Karpas-422 (cell line): ENCODE measurements at regions not wholly inside any gene's neighbourhood (a gene's known extent, or its start where the extent isn't known, plus 50 kb on each side); places are given as distances from the start of the nearest gene placed in this dataset.

ENCODE experiments used
- DNase-seq: peaks from one replicate; pipeline ENCODE4 v3.0.0-alpha.2; 2015
- H2AFZ ChIP-seq: fragments of 200-600 bp; sonication (generic); 2 replicates; pipeline ENCODE4 v1.6.1; 2014; ENCODE audit warnings: antibody characterized with exemption, low read length, mixed read lengths
- H3K27ac ChIP-seq: fragments of 200-600 bp; sonication (generic); 2 replicates; pipeline ENCODE4 v1.5.1; 2014; ENCODE audit warnings: mild to moderate bottlenecking, low read length, moderate library complexity
- H3K27me3 ChIP-seq: fragments of 200-600 bp; sonication (generic); 2 replicates; pipeline ENCODE4 v1.6.1; 2014; ENCODE audit warnings: low read length, mixed read lengths
- H3K36me3 ChIP-seq: fragments of 200-600 bp; sonication (generic); 2 replicates; pipeline ENCODE4 v1.6.1; 2014; ENCODE audit warnings: low read length, mixed read lengths; ENCODE audit not compliant: insufficient read depth
- H3K4me1 ChIP-seq: fragments of 200-600 bp; sonication (generic); 2 replicates; pipeline ENCODE4 v1.6.1; 2014; ENCODE audit warnings: mild to moderate bottlenecking, low read length, mixed read lengths
- H3K4me2 ChIP-seq: fragments of 200-600 bp; sonication (generic); 2 replicates; pipeline ENCODE4 v1.6.1; 2014; ENCODE audit warnings: low read length, low read depth, mild to moderate bottlenecking; ENCODE audit not compliant: poor library complexity, severe bottlenecking
- H3K4me3 ChIP-seq: fragments of 200-600 bp; sonication (generic); 2 replicates; pipeline ENCODE4 v1.5.1; 2014; ENCODE audit warnings: mild to moderate bottlenecking, antibody characterized with exemption, low read length, mixed read lengths
- H3K79me2 ChIP-seq: fragments of 200-600 bp; sonication (generic); 2 replicates; pipeline ENCODE4 v1.6.1; 2014; ENCODE audit warnings: mild to moderate bottlenecking, low read length, mixed read lengths
- H3K9ac ChIP-seq: fragments of 200-600 bp; sonication (generic); 2 replicates; pipeline ENCODE4 v1.6.0; 2014; ENCODE audit warnings: low read length
- H3K9me2 ChIP-seq: fragments of 200-600 bp; sonication (generic), shearing (Covaris generic); replicated peaks from 2 replicates; pipeline ENCODE4 v1.6.0; 2014; ENCODE audit warnings: mild to moderate bottlenecking, low read length, moderate library complexity; ENCODE audit not compliant: insufficient read depth
- H3K9me3 ChIP-seq: fragments of 300-700, 200-600 bp; sonication (generic); 2 replicates; pipeline ENCODE4 v1.6.1; 2014; ENCODE audit warnings: low read length, mixed read lengths
- H4K20me1 ChIP-seq: fragments of 200-600 bp; sonication (generic); 2 replicates; pipeline ENCODE4 v1.6.1; 2014; ENCODE audit warnings: mild to moderate bottlenecking, antibody characterized with exemption, low read length, low read depth; ENCODE audit not compliant: insufficient read depth

GRCh38 chr2:216294305-216294704 is 78.0 kb downstream of the MARCHF4 start:
- Histone ChIP-seq H2AFZ (no peak overlapping the region), H3K4me1 (no peaks in the 10 kb centered on the region), H3K4me3 (no peak overlapping the region), H3K4me2 (no peak overlapping the region), H3K9ac (no peak overlapping the region), H3K9me3 (no peaks in the 10 kb centered on the region), H3K79me2 (no peaks in the 10 kb centered on the region), H3K27me3 (no peaks in the 10 kb centered on the region), H3K9me2 (no peaks in the 10 kb centered on the region), H3K36me3 (no peaks in the 10 kb centered on the region), H3K27ac (no peak overlapping the region), H4K20me1 (no peaks in the 10 kb centered on the region)
- DNase-seq = no peak

- H3K9me2 ChIP-seq = no peaks in the 10 kb centered on the region
- no peak overlapping the region for H3K4me3 ChIP-seq
- H3K79me2 ChIP-seq = no peaks in the 10 kb centered on the region
- no peak overlapping the region for H3K9ac ChIP-seq
- H3K9me3 ChIP-seq = no peaks in the 10 kb centered on the region
- H3K27me3 ChIP-seq = no peaks in the 10 kb centered on the region
- no peak for DNase-seq
- no peak overlapping the region for H2AFZ ChIP-seq
- H3K4me1 ChIP-seq = no peaks in the 10 kb centered on the region
- H4K20me1 ChIP-seq = no peaks in the 10 kb centered on the region
- H3K36me3 ChIP-seq = no peaks in the 10 kb centered on the region
- H3K4me2 ChIP-seq = no peak overlapping the region
- H3K27ac ChIP-seq = no peak overlapping the region
Measured at GRCh38 chr2:216293883-216294282, 78.4 kb downstream of the MARCHF4 start.

GRCh38 chr2:216292886-216293301 is 79.4 kb downstream of the MARCHF4 start:
- no peaks in the 10 kb centered on the region for H3K9me3 ChIP-seq
- no peak for DNase-seq
- no peaks in the 10 kb centered on the region for H3K79me2 ChIP-seq
- no peak overlapping the region for H3K27ac ChIP-seq
- H3K27me3 ChIP-seq = no peaks in the 10 kb centered on the region
- no peak overlapping the region for H3K9ac ChIP-seq
- no peak overlapping the region for H3K4me2 ChIP-seq
- no peaks in the 10 kb centered on the region for H3K9me2 ChIP-seq
- no peak overlapping the region for H2AFZ ChIP-seq
- no peaks in the 10 kb centered on the region for H3K4me1 ChIP-seq
- H4K20me1 ChIP-seq = no peaks in the 10 kb centered on the region
- H3K36me3 ChIP-seq = no peaks in the 10 kb centered on the region
- no peak overlapping the region for H3K4me3 ChIP-seq

GRCh38 chr2:216292475-216292874 is 79.8 kb downstream of the MARCHF4 start:
- H4K20me1 ChIP-seq = no peaks in the 10 kb centered on the region
- no peaks in the 10 kb centered on the region for H3K9me3 ChIP-seq
- no peak for DNase-seq
- no peaks in the 10 kb centered on the region for H3K4me1 ChIP-seq
- no peaks in the 10 kb centered on the region for H3K27me3 ChIP-seq
- H3K9me2 ChIP-seq = no peaks in the 10 kb centered on the region
- H3K79me2 ChIP-seq = no peaks in the 10 kb centered on the region
- no peak overlapping the region for H3K4me3 ChIP-seq
- H3K4me2 ChIP-seq = no peak overlapping the region
- no peak overlapping the region for H2AFZ ChIP-seq
- no peak overlapping the region for H3K9ac ChIP-seq
- H3K27ac ChIP-seq = no peak overlapping the region
- no peaks in the 10 kb centered on the region for H3K36me3 ChIP-seq

GRCh38 chr2:216289470-216289869 is 82.8 kb downstream of the MARCHF4 start:
- no peaks in the 10 kb centered on the region for H3K27me3 ChIP-seq
- H3K27ac ChIP-seq = no peak overlapping the region
- no peak overlapping the region for H3K9ac ChIP-seq
- no peak overlapping the region for H2AFZ ChIP-seq
- no peak overlapping the region for H3K4me2 ChIP-seq
- no peaks in the 10 kb centered on the region for H3K79me2 ChIP-seq
- H3K9me3 ChIP-seq = no peaks in the 10 kb centered on the region
- H3K36me3 ChIP-seq = no peaks in the 10 kb centered on the region
- H4K20me1 ChIP-seq = no peaks in the 10 kb centered on the region
- DNase-seq = no peak
- no peak overlapping the region for H3K4me3 ChIP-seq
- no peaks in the 10 kb centered on the region for H3K9me2 ChIP-seq
- no peaks in the 10 kb centered on the region for H3K4me1 ChIP-seq

- Histone ChIP-seq H3K27me3 (no peaks in the 10 kb centered on the region), H2AFZ (no peak overlapping the region), H3K4me3 (no peak overlapping the region), H3K4me1 (no peaks in the 10 kb centered on the region), H3K27ac (no peak overlapping the region), H3K9me3 (no peaks in the 10 kb centered on the region), H4K20me1 (no peaks in the 10 kb centered on the region), H3K79me2 (no peaks in the 10 kb centered on the region), H3K36me3 (no peaks in the 10 kb centered on the region), H3K9ac (no peak overlapping the region), H3K4me2 (no peak overlapping the region), H3K9me2 (no peaks in the 10 kb centered on the region)
- no peak for DNase-seq
Measured at GRCh38 chr2:216287251-216287650, 85.0 kb downstream of the MARCHF4 start.

GRCh38 chr2:216286616-216287231 is 85.6 kb downstream of the MARCHF4 start:
- no peaks in the 10 kb centered on the region for H3K9me3 ChIP-seq
- H3K9ac ChIP-seq = no peak overlapping the region
- no peaks in the 10 kb centered on the region for H4K20me1 ChIP-seq
- H3K36me3 ChIP-seq = no peaks in the 10 kb centered on the region
- H3K4me2 ChIP-seq = no peak overlapping the region
- H3K4me3 ChIP-seq = no peak overlapping the region
- no peak overlapping the region for H2AFZ ChIP-seq
- no peaks in the 10 kb centered on the region for H3K27me3 ChIP-seq
- H3K4me1 ChIP-seq = no peaks in the 10 kb centered on the region
- H3K9me2 ChIP-seq = no peaks in the 10 kb centered on the region
- no peak for DNase-seq
- no peaks in the 10 kb centered on the region for H3K79me2 ChIP-seq
- H3K27ac ChIP-seq = no peak overlapping the region

- Histone ChIP-seq H3K4me1 (no peaks in the 10 kb centered on the region), H3K27me3 (no peaks in the 10 kb centered on the region), H3K79me2 (no peaks in the 10 kb centered on the region), H3K27ac (no peak overlapping the region), H4K20me1 (no peaks in the 10 kb centered on the region), H3K9me2 (no peaks in the 10 kb centered on the region), H2AFZ (no peak overlapping the region), H3K4me2 (no peak overlapping the region), H3K9me3 (no peaks in the 10 kb centered on the region), H3K36me3 (no peaks in the 10 kb centered on the region), H3K9ac (no peak overlapping the region), H3K4me3 (no peak overlapping the region)
- DNase-seq = no peak
Measured at GRCh38 chr2:216285701-216286100, 86.6 kb downstream of the MARCHF4 start.

GRCh38 chr2:216284708-216285107 is 87.6 kb downstream of the MARCHF4 start:
- Histone ChIP-seq H3K27ac (no peak overlapping the region), H4K20me1 (no peaks in the 10 kb centered on the region), H2AFZ (no peak overlapping the region), H3K9ac (no peak overlapping the region), H3K4me1 (no peaks in the 10 kb centered on the region), H3K9me2 (no peaks in the 10 kb centered on the region), H3K4me2 (no peak overlapping the region), H3K9me3 (no peaks in the 10 kb centered on the region), H3K4me3 (no peak overlapping the region), H3K27me3 (no peaks in the 10 kb centered on the region), H3K79me2 (no peaks in the 10 kb centered on the region), H3K36me3 (no peaks in the 10 kb centered on the region)
- DNase-seq = no peak
